ENCODE measurements at regions not wholly inside any gene's neighbourhood (a gene's known extent, or its start where the extent isn't known, plus 50 kb on each side); places are given as distances from the start of the nearest gene placed in this dataset.

- Mint-ChIP-seq H3K4me3 (no peak overlapping the region), H3K27ac (no peak overlapping the region), H3K9me3 (peaks cover 16 to 24% (median 22%) of the 10 kb centered on the region in 7 donors), H3K27me3 (ENCODE audit: low read depth in 3 of 3) (peaks cover 0 to 1% (median 0%) of the 10 kb centered on the region in 3 donors), H3K4me1 (peaks cover 13% of the 10 kb centered on the region), H3K36me3 (peaks cover 2 to 6% of the 10 kb centered on the region in 2 donors)
- no peak for DNase-seq
- Histone ChIP-seq H3K79me2 (ENCODE audit: insufficient read depth, low read length) (no peaks in the 10 kb centered on the region), H3K4me3 (replicated peaks in 1 of 3; ENCODE audit: low read depth in 2 of 3, low read length in 3 of 3) (no peak overlapping the region), H3K27me3 (ENCODE audit: control insufficient read depth in 2 of 2, insufficient read depth in 2 of 2, low read length in 2 of 2) (no peaks in the 10 kb centered on the region), H3K9ac (ENCODE audit: insufficient read depth, low read length, poor library complexity, severe bottlenecking) (no peak overlapping the region), H3K4me1 (ENCODE audit: control insufficient read depth in 1 of 2, insufficient read depth in 2 of 2, low read length in 2 of 2) (peaks cover 2 to 8% of the 10 kb centered on the region in 2 donors), H3K36me3 (replicated peaks in 1 of 2; ENCODE audit: control insufficient read depth in 1 of 2, insufficient read depth in 2 of 2, low read length in 2 of 2) (no peaks in the 10 kb centered on the region), H2AFZ (ENCODE audit: insufficient read depth, low read depth, low read length, poor library complexity, severe bottlenecking) (no peak overlapping the region), H4K20me1 (ENCODE audit: insufficient read depth, low read length) (no peaks in the 10 kb centered on the region), H3K4me2 (replicated peaks; ENCODE audit: extremely low read depth, low read length, poor library complexity, severe bottlenecking) (no peak overlapping the region), H3K9me3 (replicated peaks in 1 of 2; ENCODE audit: control insufficient read depth in 1 of 2, insufficient read depth in 1 of 2, low read length in 2 of 2) (peaks cover 11 to 16% of the 10 kb centered on the region in 2 donors), H3K27ac (ENCODE audit: low read depth in 1 of 2, low read length in 2 of 2) (no peak overlapping the region)
- intact Hi-C loops (cut with micrococcal nuclease): no loop called here
- TF ChIP-seq CTCF (IDR thresholded peaks at IDR 0.05): no peak
- no CpG with 5 or more reads among the region's 2 CpGs for WGBS (ENCODE audit: insufficient coverage)
These were observed 313.3 kb upstream of the PRR16 start for GRCh38 chr5:120150770-120151169.

- Histone ChIP-seq H4K20me1 (ENCODE audit: insufficient read depth, low read length) (no peaks in the 10 kb centered on the region), H3K27ac (ENCODE audit: low read depth in 1 of 2, low read length in 2 of 2) (no peak overlapping the region), H3K4me2 (replicated peaks; ENCODE audit: extremely low read depth, low read length, poor library complexity, severe bottlenecking) (no peak overlapping the region), H3K9me3 (replicated peaks in 1 of 2; ENCODE audit: control insufficient read depth in 1 of 2, insufficient read depth in 1 of 2, low read length in 2 of 2) (peaks cover 7 to 12% of the 10 kb centered on the region in 2 donors), H3K4me3 (replicated peaks in 1 of 3; ENCODE audit: low read depth in 2 of 3, low read length in 3 of 3) (no peak overlapping the region), H3K79me2 (ENCODE audit: insufficient read depth, low read length) (no peaks in the 10 kb centered on the region), H2AFZ (ENCODE audit: insufficient read depth, low read depth, low read length, poor library complexity, severe bottlenecking) (no peak overlapping the region), H3K36me3 (replicated peaks in 1 of 2; ENCODE audit: control insufficient read depth in 1 of 2, insufficient read depth in 2 of 2, low read length in 2 of 2) (no peaks in the 10 kb centered on the region), H3K4me1 (ENCODE audit: control insufficient read depth in 1 of 2, insufficient read depth in 2 of 2, low read length in 2 of 2) (peaks cover 6 to 12% of the 10 kb centered on the region in 2 donors), H3K9ac (ENCODE audit: insufficient read depth, low read length, poor library complexity, severe bottlenecking) (no peak overlapping the region), H3K27me3 (ENCODE audit: control insufficient read depth in 2 of 2, insufficient read depth in 2 of 2, low read length in 2 of 2) (no peaks in the 10 kb centered on the region)
- Mint-ChIP-seq H3K36me3 (peaks cover 0 to 4% of the 10 kb centered on the region in 2 donors), H3K27ac (no peak overlapping the region), H3K9me3 (peaks cover 11 to 20% (median 18%) of the 10 kb centered on the region in 7 donors), H3K4me1 (peaks cover 17% of the 10 kb centered on the region), H3K4me3 (no peak overlapping the region), H3K27me3 (ENCODE audit: low read depth in 3 of 3) (peaks cover 0 to 1% (median 0%) of the 10 kb centered on the region in 3 donors)
- no peak for TF ChIP-seq CTCF (IDR thresholded peaks at IDR 0.05)
- DNase-seq: no peak
- intact Hi-C loops (cut with micrococcal nuclease): no loop called here
- no CpG with 5 or more reads among the region's 1 CpG for WGBS (ENCODE audit: insufficient coverage)
These were observed 312.9 kb upstream of the PRR16 start for GRCh38 chr5:120151181-120151580.
